ENCODE measurements at regions not wholly inside any gene's neighbourhood (a gene's known extent, or its start where the extent isn't known, plus 50 kb on each side); places are given as distances from the start of the nearest gene placed in this dataset.

DNA sequence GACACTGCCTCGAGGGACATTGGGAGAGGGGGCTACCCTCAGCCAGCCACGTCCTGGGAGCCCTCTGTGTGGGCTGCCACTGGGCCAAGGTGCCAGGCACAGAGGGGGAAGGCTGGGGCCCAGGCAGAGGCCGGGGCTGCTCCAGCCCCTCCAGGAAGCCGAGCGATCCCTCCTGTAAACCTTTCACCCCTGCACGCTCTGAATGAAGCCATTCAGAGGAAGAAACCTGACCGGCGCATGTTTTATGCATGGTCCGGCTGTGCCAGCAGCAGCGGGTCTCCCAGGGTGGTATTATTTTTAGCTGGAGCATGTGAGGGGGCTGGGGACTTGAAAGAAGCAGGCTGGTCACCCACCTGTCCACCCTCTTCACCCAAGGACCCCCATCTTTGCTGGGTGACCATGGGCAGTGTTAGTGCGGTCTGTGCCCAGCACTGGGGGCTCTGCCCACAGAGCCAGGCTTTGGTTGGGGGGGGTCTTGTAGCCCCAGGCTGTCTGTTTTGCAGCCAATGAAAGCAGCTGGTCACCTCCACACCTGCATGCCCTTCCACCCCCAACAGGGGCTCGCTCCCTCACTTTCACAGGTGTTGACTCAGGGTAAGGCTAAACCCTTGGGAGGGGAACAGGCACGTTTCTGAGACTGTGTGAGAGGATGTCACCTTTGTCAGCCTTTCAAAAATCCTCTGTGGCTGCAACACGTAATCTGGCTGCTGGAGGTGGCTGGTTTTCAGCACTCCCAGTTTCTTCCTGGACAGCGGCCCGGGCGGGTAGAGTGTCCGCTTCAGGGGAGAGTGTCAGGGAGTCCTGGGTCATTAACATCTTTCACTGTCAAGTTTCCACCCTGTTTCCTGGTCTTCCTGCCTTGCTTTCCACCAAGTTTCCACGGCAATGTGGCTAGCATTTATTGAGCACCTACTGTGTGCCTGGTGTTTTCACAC is 77.1 kb upstream of the BRD7 start:
- H3K36me3 Mint-ChIP-seq (ENCODE audit: low read depth), result peaks cover 15% of the 10 kb centered on the region
- Histone ChIP-seq H4K20me1 (replicated peaks; ENCODE audit: insufficient read depth) (no peaks in the 10 kb centered on the region), H3K36me3 (ENCODE audit: insufficient read depth) (no peaks in the 10 kb centered on the region), H3K79me2 (replicated peaks; ENCODE audit: insufficient read depth) (no peaks in the 10 kb centered on the region), H3F3A (replicated peaks; ENCODE audit: low read depth) (no peaks in the 10 kb centered on the region), H3K4me1 (ENCODE audit: insufficient read depth) (peaks cover 18% of the 10 kb centered on the region; the same call in 1 of the 2 replicates), H3K4me2 (no peak overlapping the region), H3K9me2 (ENCODE audit: insufficient read depth) (no peaks in the 10 kb centered on the region), H3K27ac (ENCODE audit: low read depth) (no peak overlapping the region), H2AFZ (peak overlapping the region; percentile 66; the same call in 1 of the 2 replicates), H3K27me3 (ENCODE audit: insufficient read depth) (no peaks in the 10 kb centered on the region), H3K4me3 (no peak overlapping the region)
- H3K27me3 Mint-ChIP-seq (ENCODE audit: insufficient read depth, low read depth, poor library complexity), result peaks cover 9% of the 10 kb centered on the region
- DNase-seq (ENCODE audit: low spot score) (peak; percentile 27), ATAC-seq (peak; percentile 29)
- peaks cover 25% of the 10 kb centered on the region for H3K9me3 Mint-ChIP-seq
- no peak overlapping the region for H3K4me3 Mint-ChIP-seq
- H3K27ac Mint-ChIP-seq, result no peak overlapping the region
- H3K4me1 Mint-ChIP-seq, result peaks cover 34% of the 10 kb centered on the region
- TF ChIP-seq STAT1 (IDR thresholded peaks at IDR 0.05; ENCODE audit: unreplicated experiment) (no peak), JUNB (IDR thresholded peaks at IDR 0.05; ENCODE audit: unreplicated experiment) (no peak), ZNF114 (CRISPR knock-in tag; IDR thresholded peaks at IDR 0.05) (no peak), EZH2phosphoT487 (IDR thresholded peaks at IDR 0.05; ENCODE audit: unreplicated experiment) (no peak), CREB1 (CRISPR knock-in tag; IDR thresholded peaks at IDR 0.05; ENCODE audit: low read depth) (no peak)
- TF ChIP-seq, protein P1, sequence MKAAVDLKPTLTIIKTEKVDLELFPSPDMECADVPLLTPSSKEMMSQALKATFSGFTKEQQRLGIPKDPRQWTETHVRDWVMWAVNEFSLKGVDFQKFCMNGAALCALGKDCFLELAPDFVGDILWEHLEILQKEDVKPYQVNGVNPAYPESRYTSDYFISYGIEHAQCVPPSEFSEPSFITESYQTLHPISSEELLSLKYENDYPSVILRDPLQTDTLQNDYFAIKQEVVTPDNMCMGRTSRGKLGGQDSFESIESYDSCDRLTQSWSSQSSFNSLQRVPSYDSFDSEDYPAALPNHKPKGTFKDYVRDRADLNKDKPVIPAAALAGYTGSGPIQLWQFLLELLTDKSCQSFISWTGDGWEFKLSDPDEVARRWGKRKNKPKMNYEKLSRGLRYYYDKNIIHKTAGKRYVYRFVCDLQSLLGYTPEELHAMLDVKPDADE (IDR thresholded peaks at IDR 0.05), result no peak
- TF ChIP-seq, protein P2, sequence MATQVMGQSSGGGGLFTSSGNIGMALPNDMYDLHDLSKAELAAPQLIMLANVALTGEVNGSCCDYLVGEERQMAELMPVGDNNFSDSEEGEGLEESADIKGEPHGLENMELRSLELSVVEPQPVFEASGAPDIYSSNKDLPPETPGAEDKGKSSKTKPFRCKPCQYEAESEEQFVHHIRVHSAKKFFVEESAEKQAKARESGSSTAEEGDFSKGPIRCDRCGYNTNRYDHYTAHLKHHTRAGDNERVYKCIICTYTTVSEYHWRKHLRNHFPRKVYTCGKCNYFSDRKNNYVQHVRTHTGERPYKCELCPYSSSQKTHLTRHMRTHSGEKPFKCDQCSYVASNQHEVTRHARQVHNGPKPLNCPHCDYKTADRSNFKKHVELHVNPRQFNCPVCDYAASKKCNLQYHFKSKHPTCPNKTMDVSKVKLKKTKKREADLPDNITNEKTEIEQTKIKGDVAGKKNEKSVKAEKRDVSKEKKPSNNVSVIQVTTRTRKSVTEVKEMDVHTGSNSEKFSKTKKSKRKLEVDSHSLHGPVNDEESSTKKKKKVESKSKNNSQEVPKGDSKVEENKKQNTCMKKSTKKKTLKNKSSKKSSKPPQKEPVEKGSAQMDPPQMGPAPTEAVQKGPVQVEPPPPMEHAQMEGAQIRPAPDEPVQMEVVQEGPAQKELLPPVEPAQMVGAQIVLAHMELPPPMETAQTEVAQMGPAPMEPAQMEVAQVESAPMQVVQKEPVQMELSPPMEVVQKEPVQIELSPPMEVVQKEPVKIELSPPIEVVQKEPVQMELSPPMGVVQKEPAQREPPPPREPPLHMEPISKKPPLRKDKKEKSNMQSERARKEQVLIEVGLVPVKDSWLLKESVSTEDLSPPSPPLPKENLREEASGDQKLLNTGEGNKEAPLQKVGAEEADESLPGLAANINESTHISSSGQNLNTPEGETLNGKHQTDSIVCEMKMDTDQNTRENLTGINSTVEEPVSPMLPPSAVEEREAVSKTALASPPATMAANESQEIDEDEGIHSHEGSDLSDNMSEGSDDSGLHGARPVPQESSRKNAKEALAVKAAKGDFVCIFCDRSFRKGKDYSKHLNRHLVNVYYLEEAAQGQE (IDR thresholded peaks at IDR 0.05; ENCODE audit: unreplicated experiment), result no peak

DNA sequence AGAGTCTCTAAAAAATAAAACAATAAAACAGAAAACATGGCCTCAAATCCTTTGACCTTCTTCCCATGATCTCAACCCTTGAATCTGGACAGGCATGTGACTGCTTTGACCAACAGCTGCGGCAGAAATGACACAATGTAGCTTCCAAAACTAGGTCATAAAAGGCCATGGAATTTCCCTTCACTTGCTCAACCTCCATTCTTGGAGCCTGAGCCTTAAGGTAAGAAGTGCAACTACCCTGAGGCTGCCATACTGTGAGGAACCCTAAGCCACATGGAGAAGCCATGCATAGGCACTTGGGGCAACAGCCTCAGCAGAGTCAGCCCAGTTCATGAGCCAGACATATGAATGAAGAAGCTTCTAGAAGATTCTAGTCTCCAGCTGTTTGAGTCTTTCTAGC is 75.7 kb upstream of the BRD7 start:
- peaks cover 39% of the 10 kb centered on the region for H3K9me3 Mint-ChIP-seq
- H3K4me1 Mint-ChIP-seq, result peaks cover 24% of the 10 kb centered on the region
- Histone ChIP-seq H3K4me3 (no peak overlapping the region), H3K79me2 (replicated peaks; ENCODE audit: insufficient read depth) (no peaks in the 10 kb centered on the region), H4K20me1 (replicated peaks; ENCODE audit: insufficient read depth) (no peaks in the 10 kb centered on the region), H3K4me1 (ENCODE audit: insufficient read depth) (peaks cover 15% of the 10 kb centered on the region; the same call in 1 of the 2 replicates), H3K27me3 (ENCODE audit: insufficient read depth) (no peaks in the 10 kb centered on the region), H3K36me3 (ENCODE audit: insufficient read depth) (0 out of 2 replicates have a peak, but pooled peaks cover 2% of the 10 kb centered on the region), H3F3A (replicated peaks; ENCODE audit: low read depth) (no peaks in the 10 kb centered on the region), H3K27ac (ENCODE audit: low read depth) (no peak overlapping the region), H3K4me2 (no peak overlapping the region), H3K9me2 (ENCODE audit: insufficient read depth) (no peaks in the 10 kb centered on the region), H2AFZ (no peak overlapping the region)
- ATAC-seq (no peak), DNase-seq (ENCODE audit: low spot score) (no peak)
- peaks cover 25% of the 10 kb centered on the region for H3K36me3 Mint-ChIP-seq (ENCODE audit: low read depth)
- no peak overlapping the region for H3K4me3 Mint-ChIP-seq
- no peak overlapping the region for H3K27ac Mint-ChIP-seq
- peaks cover 5% of the 10 kb centered on the region for H3K27me3 Mint-ChIP-seq (ENCODE audit: insufficient read depth, low read depth, poor library complexity)
- TF ChIP-seq JUNB (IDR thresholded peaks at IDR 0.05; ENCODE audit: unreplicated experiment) (no peak), ZNF331 (CRISPR knock-in tag; IDR thresholded peaks at IDR 0.05; ENCODE audit: low read depth) (no peak), EZH2 (IDR thresholded peaks at IDR 0.05; ENCODE audit: low read depth, unreplicated experiment) (no peak), POLR2AphosphoS5 (IDR thresholded peaks at IDR 0.05; ENCODE audit: low read depth) (no peak), EZH2phosphoT487 (IDR thresholded peaks at IDR 0.05; ENCODE audit: unreplicated experiment) (no peak), CREB1 (CRISPR knock-in tag; IDR thresholded peaks at IDR 0.05; ENCODE audit: low read depth) (no peak)

Measured in GM23338 (cell line).